ENCODE measurements at regions not wholly inside any gene's neighbourhood (a gene's known extent, or its start where the extent isn't known, plus 50 kb on each side); places are given as distances from the start of the nearest gene placed in this dataset.
"Not testable (repeated sequence)": the region's sequence is repeated elsewhere in the genome, so short reads cannot be mapped to it uniquely, and the experiment has no call there.

DNA sequence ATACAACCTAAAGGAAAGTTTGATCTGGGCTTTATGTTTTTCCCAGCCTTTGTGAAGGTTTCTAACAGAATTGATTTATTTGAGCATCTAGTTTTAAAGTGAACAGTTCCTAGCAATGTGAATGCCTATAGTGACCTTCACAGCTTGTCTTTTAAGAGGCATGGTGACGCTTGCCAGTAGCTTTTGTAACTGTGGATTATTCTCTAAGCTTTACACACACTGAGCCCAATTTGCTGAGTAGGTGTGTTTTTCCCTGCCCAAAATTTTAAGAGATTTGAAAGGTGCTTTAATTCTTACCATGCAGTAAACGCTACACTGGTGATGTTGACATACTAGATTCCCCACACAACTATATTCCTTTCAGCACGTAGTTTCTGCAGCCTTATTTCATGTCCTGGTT lies 420.2 kb upstream of the AKR1E2 start:
- no peak overlapping the region for H3K4me3 ChIP-seq (ENCODE audit: low read depth, low read length)
- DNase-seq (ENCODE audit: low read depth) = no peak
- TF ChIP-seq, protein P1, sequence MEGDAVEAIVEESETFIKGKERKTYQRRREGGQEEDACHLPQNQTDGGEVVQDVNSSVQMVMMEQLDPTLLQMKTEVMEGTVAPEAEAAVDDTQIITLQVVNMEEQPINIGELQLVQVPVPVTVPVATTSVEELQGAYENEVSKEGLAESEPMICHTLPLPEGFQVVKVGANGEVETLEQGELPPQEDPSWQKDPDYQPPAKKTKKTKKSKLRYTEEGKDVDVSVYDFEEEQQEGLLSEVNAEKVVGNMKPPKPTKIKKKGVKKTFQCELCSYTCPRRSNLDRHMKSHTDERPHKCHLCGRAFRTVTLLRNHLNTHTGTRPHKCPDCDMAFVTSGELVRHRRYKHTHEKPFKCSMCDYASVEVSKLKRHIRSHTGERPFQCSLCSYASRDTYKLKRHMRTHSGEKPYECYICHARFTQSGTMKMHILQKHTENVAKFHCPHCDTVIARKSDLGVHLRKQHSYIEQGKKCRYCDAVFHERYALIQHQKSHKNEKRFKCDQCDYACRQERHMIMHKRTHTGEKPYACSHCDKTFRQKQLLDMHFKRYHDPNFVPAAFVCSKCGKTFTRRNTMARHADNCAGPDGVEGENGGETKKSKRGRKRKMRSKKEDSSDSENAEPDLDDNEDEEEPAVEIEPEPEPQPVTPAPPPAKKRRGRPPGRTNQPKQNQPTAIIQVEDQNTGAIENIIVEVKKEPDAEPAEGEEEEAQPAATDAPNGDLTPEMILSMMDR (conservative IDR thresholded peaks at IDR 0.05; ENCODE audit: low read depth, low read length) = no peak

- H3K4me3 ChIP-seq (ENCODE audit: low read depth, low read length) = no peak overlapping the region
- TF ChIP-seq, protein P1 (conservative IDR thresholded peaks at IDR 0.05; ENCODE audit: low read depth, low read length) = no peak
- DNase-seq (ENCODE audit: low read depth) = no peak
Observed at GRCh38 chr10:4403638-4404252, 422.3 kb upstream of the AKR1E2 start.

DNA sequence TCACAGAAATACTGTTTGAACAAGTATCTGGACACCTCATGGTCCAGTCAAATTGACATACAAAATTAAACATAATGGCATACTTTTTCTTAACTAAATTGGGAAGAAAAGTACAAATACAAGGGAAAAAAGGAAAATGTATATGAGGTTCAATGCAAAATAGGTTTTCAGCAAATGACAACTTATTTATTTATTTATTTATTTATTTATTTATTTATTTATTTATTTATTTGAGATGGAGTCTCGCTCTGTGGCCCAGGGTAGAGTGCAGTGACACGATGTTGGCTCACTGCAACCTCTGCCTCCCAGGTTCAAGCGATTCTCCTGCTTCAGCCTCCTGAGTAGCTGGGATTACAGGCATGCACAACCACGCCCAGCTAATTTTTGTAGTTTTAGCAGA lies 424.9 kb upstream of the AKR1E2 start:
- not testable (repeated sequence) for DNase-seq (ENCODE audit: low read depth)

GRCh38 chr10:4399556-4399955 lies 426.5 kb upstream of the AKR1E2 start:
- DNase-seq (ENCODE audit: low read depth) = peak; percentile 29
- no peak overlapping the region for H3K4me3 ChIP-seq (ENCODE audit: low read depth, low read length)
- TF ChIP-seq, protein P1 (conservative IDR thresholded peaks at IDR 0.05; ENCODE audit: low read depth, low read length) = no peak

More for the DNA sequence above, 424.9 kb upstream of the AKR1E2 start:
- not testable (repeated sequence) for H3K4me3 ChIP-seq (ENCODE audit: low read depth, low read length)

- TF ChIP-seq, protein P1 (conservative IDR thresholded peaks at IDR 0.05; ENCODE audit: low read depth, low read length) = no peak
- DNase-seq (ENCODE audit: low read depth) = no peak
- H3K4me3 ChIP-seq (ENCODE audit: low read depth, low read length) = no peak overlapping the region
Observed at GRCh38 chr10:4398602-4399001, 427.4 kb upstream of the AKR1E2 start.

GRCh38 chr10:4397337-4397736 lies 428.7 kb upstream of the AKR1E2 start:
- DNase-seq (ENCODE audit: low read depth) = no peak
- TF ChIP-seq, protein P1 (conservative IDR thresholded peaks at IDR 0.05; ENCODE audit: low read depth, low read length) = no peak

DNA sequence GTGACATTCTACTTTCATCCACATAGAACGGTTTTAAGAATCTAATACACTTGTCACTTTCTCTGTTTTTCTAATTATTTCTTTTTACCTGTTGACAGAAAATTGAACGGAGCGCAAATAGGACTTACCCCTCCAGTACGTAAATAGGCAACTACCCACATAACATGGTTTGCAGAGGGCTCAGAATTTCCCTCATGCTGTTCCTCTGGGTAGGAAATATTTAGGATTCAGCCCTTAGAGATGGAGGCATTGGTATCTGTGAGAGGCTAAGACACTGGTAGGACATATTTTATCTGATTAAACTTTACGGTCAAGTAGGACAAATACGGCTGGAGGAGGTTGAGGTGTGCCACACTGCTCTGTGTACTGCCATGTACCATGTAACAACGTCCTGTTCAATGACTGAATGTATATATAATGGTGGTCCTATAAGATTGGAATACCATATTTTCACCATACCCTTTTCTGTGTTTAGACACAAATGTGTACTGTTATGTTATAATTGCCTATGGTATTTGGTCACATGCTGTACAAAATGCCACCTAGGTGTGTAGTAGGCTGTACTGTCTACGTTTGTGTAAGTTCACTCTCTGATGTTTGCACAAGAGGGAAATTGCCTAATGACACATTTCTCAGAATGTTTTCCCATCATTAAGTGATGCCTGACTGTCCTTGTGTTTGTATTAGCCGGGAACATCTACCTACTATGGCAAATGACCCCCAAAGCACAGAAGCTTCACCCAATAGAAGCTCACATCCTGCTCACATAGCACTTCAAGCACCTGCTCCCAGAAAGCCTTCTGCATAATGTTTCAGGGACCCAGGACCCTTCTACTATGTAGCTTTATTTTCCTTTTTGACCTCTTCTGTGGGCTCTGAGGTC lies 429.4 kb upstream of the AKR1E2 start:
- no peak overlapping the region for H3K4me3 ChIP-seq (ENCODE audit: low read depth, low read length)
- DNase-seq (ENCODE audit: low read depth) = no peak
- TF ChIP-seq, protein P1 (conservative IDR thresholded peaks at IDR 0.05; ENCODE audit: low read depth, low read length) = no peak

More at GRCh38 chr10:4397337-4397736, 428.7 kb upstream of the AKR1E2 start:
- H3K4me3 ChIP-seq (ENCODE audit: low read depth, low read length) = no peak overlapping the region
